Esophagus muscularis mucosa (tissue), 4 donors: ENCODE measurements at regions not wholly inside any gene's neighbourhood (a gene's known extent, or its start where the extent isn't known, plus 50 kb on each side); places are given as distances from the start of the nearest gene placed in this dataset.
A peak's percentile ranks its signal among the peaks of the same experiment; 100 is the strongest.

Source experiments
- DNase-seq: peaks from one replicate; pipeline ENCODE4 v3.0.0-alpha.2; 2017; ENCODE audit errors: extremely low spot score
- H3K27ac ChIP-seq, 4 donors: fragments of 200-600 bp; sonication (generic); replicated peaks in 1 of 4; 1 replicate in 3 of 4; 2 replicates in 1 of 4; pipeline ENCODE4 v1.5.1; 2016 to 2019; ENCODE audit warnings: mild to moderate bottlenecking in 1 of 4
- H3K27me3 ChIP-seq, 4 donors: fragments of 200-600 bp; sonication (generic); one replicate each; pipeline versions ENCODE4 v1.5.1 to v1.6.0; 2016 to 2019
- H3K36me3 ChIP-seq, 4 donors: fragments of 200-600 bp; sonication (generic); one replicate each; pipeline ENCODE4 v1.5.1; 2016 to 2019
- H3K4me1 ChIP-seq, 4 donors: fragments of 200-600 bp; sonication (generic); one replicate each; pipeline ENCODE4 v1.5.1; 2016 to 2019
- H3K4me3 ChIP-seq, 4 donors: fragments of 200-600 bp; sonication (generic); 1 replicate in 2 of 4; 2 replicates in 2 of 4; pipeline ENCODE4 v1.5.1; 2016 to 2019; ENCODE audit warnings: mild to moderate bottlenecking in 4 of 4, moderate library complexity in 1 of 4
- H3K9me3 ChIP-seq, 4 donors: fragments of 200-600 bp; sonication (generic); 1 replicate in 3 of 4; 2 replicates in 1 of 4; pipeline ENCODE4 v1.5.1; 2016 to 2019
- EP300 ChIP-seq: sonication (generic); formaldehyde crosslinking; IDR thresholded peaks from one replicate; pipeline ENCODE4 v1.6.1; 2017; ENCODE audit warnings: antibody characterized with exemption
- POLR2A ChIP-seq: fragments of 450-650 bp; IDR thresholded peaks from one replicate; pipeline ENCODE4 v1.6.1; 2017; ENCODE audit warnings: antibody characterized with exemption, moderate library complexity, mild to moderate bottlenecking, low read depth
- POLR2AphosphoS5 ChIP-seq, 2 donors: sonication (generic); formaldehyde crosslinking; IDR thresholded peaks; one replicate each; pipeline ENCODE4 v1.6.1; 2017; ENCODE audit warnings: antibody characterized with exemption in 2 of 2
- WGBS: methylation state at CpG from one replicate; pipeline ENCODE4 v1.1.5; 2018; 5-methylcytosine and 5-hydroxymethylcytosine counted together
- intact Hi-C: fragments of 100-400 bp; cut with DNase I; formaldehyde crosslinking; loops from one replicate; pipeline ENCODE4 v1.15.1; 2023
- TF ChIP-seq, protein P1 (sequence below), 3 experiments: fragments of 200-600 bp in 2 of 3; fragments of 450-650 bp in 1 of 3; sonication (generic) in 2 of 3; IDR thresholded peaks; one replicate each; pipeline ENCODE4 v1.5.1; 2017 to 2019; ENCODE audit warnings: antibody characterized with exemption in 3 of 3, mild to moderate bottlenecking in 2 of 3, moderate library complexity in 1 of 3

DNA sequence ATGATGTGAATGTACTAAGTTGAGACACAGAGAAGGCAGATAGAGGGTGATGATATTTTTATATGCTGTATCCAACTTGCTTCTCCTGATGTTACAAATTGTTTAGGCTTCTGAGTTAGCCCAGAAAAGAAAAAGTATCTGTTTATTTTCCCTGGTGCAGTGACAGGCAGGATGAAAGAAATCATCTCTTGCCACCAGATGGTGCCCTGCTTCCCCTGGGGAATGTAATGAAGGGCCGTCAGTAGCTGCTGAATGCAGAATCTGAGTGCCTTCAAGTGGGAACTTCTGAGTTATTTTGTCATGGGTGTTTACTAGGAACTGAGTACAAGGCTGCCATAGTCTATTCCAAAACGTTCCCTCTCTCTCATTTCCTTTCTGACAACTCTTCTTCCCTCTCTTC lies 525.6 kb downstream of the MBD2 start:
- no peaks in the 10 kb centered on the region for H3K4me1 ChIP-seq
- DNase-seq: no peak
- TF ChIP-seq POLR2A: no peak
- TF ChIP-seq, protein P1, sequence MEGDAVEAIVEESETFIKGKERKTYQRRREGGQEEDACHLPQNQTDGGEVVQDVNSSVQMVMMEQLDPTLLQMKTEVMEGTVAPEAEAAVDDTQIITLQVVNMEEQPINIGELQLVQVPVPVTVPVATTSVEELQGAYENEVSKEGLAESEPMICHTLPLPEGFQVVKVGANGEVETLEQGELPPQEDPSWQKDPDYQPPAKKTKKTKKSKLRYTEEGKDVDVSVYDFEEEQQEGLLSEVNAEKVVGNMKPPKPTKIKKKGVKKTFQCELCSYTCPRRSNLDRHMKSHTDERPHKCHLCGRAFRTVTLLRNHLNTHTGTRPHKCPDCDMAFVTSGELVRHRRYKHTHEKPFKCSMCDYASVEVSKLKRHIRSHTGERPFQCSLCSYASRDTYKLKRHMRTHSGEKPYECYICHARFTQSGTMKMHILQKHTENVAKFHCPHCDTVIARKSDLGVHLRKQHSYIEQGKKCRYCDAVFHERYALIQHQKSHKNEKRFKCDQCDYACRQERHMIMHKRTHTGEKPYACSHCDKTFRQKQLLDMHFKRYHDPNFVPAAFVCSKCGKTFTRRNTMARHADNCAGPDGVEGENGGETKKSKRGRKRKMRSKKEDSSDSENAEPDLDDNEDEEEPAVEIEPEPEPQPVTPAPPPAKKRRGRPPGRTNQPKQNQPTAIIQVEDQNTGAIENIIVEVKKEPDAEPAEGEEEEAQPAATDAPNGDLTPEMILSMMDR (IDR thresholded peaks at IDR 0.05): peak in 2 of 3 experiments; percentile 21 to 46
- no peak overlapping the region for H3K4me3 ChIP-seq
- intact Hi-C loops: loop anchor here (10.0 kb wide), 1 partner anchor 426 kb away; no protein-coding TSS in a partner anchor
- no peaks in the 10 kb centered on the region for H3K36me3 ChIP-seq
- H3K27ac ChIP-seq: no peak overlapping the region
- 3% methylated on average over 2 of the region's 2 CpGs for WGBS
- H3K9me3 ChIP-seq: peaks cover 0 to 7% (median 3%) of the 10 kb centered on the region in 4 donors
- no peaks in the 10 kb centered on the region for H3K27me3 ChIP-seq

DNA sequence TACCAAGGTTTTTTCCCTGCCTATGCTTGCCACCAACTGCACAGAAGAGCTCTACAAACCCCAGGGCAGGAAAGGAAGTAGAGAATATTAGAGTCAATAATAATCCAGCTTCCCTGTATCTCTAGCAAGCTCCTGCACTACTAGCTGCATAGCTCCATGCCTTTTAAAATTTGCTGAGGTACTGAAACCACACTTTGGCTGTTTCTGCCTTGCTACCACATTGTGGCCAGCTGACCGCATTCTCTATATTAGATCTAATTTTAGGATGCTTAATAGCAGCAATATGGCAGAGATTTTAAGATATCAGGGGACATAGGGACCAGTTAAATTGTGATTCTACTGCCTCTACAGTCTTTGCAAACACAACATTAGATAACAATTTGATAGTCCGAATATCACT lies 534.6 kb downstream of the MBD2 start:
- Histone ChIP-seq H3K27me3 (no peaks in the 10 kb centered on the region), H3K9me3 (no peaks in the 10 kb centered on the region), H3K4me1 (no peaks in the 10 kb centered on the region), H3K27ac (no peak overlapping the region), H3K36me3 (no peaks in the 10 kb centered on the region), H3K4me3 (no peak overlapping the region)
- WGBS: 84% methylated on average over 2 of the region's 2 CpGs
- intact Hi-C loops: loop anchor here (10.0 kb wide), 1 partner anchor 435 kb away; no protein-coding TSS in a partner anchor
- no peak for TF ChIP-seq POLR2AphosphoS5 (IDR thresholded peaks at IDR 0.05)
- TF ChIP-seq POLR2A: no peak
- no peak for TF ChIP-seq EP300
- TF ChIP-seq, protein P1 (IDR thresholded peaks at IDR 0.05): no peak
- DNase-seq: no peak

DNA sequence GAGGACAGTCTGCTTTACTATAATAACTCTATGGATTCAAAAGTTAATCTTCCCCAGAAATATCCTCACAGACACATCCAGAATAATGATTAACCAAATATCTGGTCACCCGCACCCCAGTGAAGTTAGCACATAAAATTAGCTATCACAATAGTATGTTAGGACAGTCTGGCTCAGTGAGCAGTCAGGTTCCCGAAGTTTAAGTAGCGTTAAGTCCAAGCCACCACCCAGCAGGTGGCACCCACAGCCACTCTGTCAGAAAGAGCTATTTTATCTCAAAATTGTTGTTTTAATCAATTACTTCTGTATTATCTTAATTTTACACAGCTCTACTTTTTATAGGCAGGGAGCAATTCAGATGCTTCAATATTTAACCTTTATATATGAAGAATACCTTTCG lies 537.5 kb downstream of the MBD2 start:
- Histone ChIP-seq H3K36me3 (no peaks in the 10 kb centered on the region), H3K9me3 (no peaks in the 10 kb centered on the region), H3K4me3 (no peak overlapping the region), H3K4me1 (no peaks in the 10 kb centered on the region), H3K27ac (no peak overlapping the region), H3K27me3 (no peaks in the 10 kb centered on the region)
- WGBS: 77% methylated on average over 4 of the region's 4 CpGs
- no peak for DNase-seq
- intact Hi-C loops: no loop called here
- TF ChIP-seq POLR2A (no peak), POLR2AphosphoS5 (IDR thresholded peaks at IDR 0.05) (no peak), EP300 (no peak)
- TF ChIP-seq, protein P1 (IDR thresholded peaks at IDR 0.05): no peak

DNA sequence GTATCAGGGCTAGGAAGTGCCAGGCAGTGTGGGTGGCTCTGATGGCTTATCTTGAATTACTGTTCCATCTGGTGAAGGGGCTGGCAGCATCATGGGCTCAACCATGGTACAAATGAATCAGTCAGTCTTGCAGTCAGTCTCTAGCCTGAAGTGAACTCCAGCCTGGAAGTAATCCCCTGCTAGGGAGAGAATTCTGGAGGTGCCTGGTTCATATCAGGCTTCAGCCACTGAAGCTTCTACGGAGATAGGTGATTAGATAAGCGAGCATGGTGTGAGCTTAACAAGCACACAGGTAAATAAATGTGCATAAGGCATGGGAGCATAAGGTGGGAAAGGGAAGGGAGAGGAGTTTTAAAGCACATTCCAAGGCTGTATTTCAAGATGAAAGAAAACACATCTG lies 541.7 kb downstream of the MBD2 start:
- 75% methylated on average over 2 of the region's 2 CpGs for WGBS
- H3K9me3 ChIP-seq: no peaks in the 10 kb centered on the region
- TF ChIP-seq EP300 (no peak), POLR2AphosphoS5 (IDR thresholded peaks at IDR 0.05) (no peak), POLR2A (no peak)
- TF ChIP-seq, protein P1 (IDR thresholded peaks at IDR 0.05): no peak

DNA sequence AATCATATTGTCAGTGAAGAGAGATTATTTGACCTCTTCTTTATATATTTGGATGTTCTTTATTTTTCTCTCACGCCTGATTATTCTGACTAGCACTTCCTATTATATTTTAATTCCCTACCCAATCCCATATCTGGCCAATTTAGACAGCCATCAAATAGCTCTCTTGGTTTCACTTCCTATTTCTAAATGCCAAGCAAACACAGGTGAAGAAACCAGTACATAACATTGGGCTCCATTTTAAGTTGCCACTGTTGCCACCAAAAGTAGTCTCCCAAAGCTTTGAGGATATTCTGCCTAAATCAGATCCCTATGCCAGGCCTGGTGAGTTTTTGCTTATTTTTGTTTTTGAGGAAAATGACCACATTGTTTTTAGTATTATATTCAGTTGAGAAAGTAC lies 547.0 kb downstream of the MBD2 start:
- no peak for TF ChIP-seq POLR2A
- DNase-seq: no peak
- H3K4me3 ChIP-seq: no peak overlapping the region
- WGBS: 62% methylated on average over 1 of the region's 1 CpG
- no peaks in the 10 kb centered on the region for H3K4me1 ChIP-seq
- intact Hi-C loops: no loop called here
- no peaks in the 10 kb centered on the region for H3K9me3 ChIP-seq
- no peaks in the 10 kb centered on the region for H3K36me3 ChIP-seq
- no peak overlapping the region for H3K27ac ChIP-seq
- H3K27me3 ChIP-seq: no peaks in the 10 kb centered on the region

More for the DNA sequence above, 541.7 kb downstream of the MBD2 start:
- Histone ChIP-seq H3K4me1 (no peaks in the 10 kb centered on the region), H3K27ac (no peak overlapping the region), H3K36me3 (no peaks in the 10 kb centered on the region), H3K27me3 (no peaks in the 10 kb centered on the region), H3K4me3 (no peak overlapping the region)
- no peak for DNase-seq
- intact Hi-C loops: no loop called here
